Muscle of leg (tissue), 3 donors: ENCODE measurements at regions not wholly inside any gene's neighbourhood (a gene's known extent, or its start where the extent isn't known, plus 50 kb on each side); places are given as distances from the start of the nearest gene placed in this dataset.

Source experiments
- DNase-seq: peaks from one replicate; pipeline ENCODE4 v3.0.0; 2013
- H3K27ac ChIP-seq: one replicate; pipeline ENCODE4 v1.5.1; 2013; ENCODE audit warnings: mild to moderate bottlenecking, low read length, control low read depth
- H3K27me3 ChIP-seq: one replicate; pipeline ENCODE4 v1.6.1; 2013; ENCODE audit warnings: low read length; ENCODE audit not compliant: control insufficient read depth, insufficient read depth
- H3K36me3 ChIP-seq: one replicate; pipeline ENCODE4 v1.6.1; 2013; ENCODE audit warnings: low read length; ENCODE audit not compliant: control insufficient read depth, insufficient read depth
- H3K4me1 ChIP-seq: one replicate; pipeline ENCODE4 v1.6.1; 2013; ENCODE audit warnings: low read length; ENCODE audit not compliant: control insufficient read depth, insufficient read depth
- H3K4me3 ChIP-seq: one replicate; pipeline ENCODE4 v1.5.1; 2013; ENCODE audit warnings: low read length, control low read depth
- H3K9me3 ChIP-seq: replicated peaks from 2 replicates; pipeline ENCODE4 v1.6.1; 2013; ENCODE audit warnings: low read depth, low read length; ENCODE audit not compliant: control insufficient read depth
- WGBS: methylation state at CpG from one replicate; pipeline ENCODE4 v1.1.5; 2013; ENCODE audit warnings: missing lambda C conversion rate; ENCODE audit not compliant: insufficient coverage; 5-methylcytosine and 5-hydroxymethylcytosine counted together

GRCh38 chr10:55305285-55305684 lies 504.3 kb upstream of the PCDH15 start:
- H3K27me3 ChIP-seq: no peaks in the 10 kb centered on the region
- no peaks in the 10 kb centered on the region for H3K36me3 ChIP-seq
- no peak overlapping the region for H3K27ac ChIP-seq
- H3K4me1 ChIP-seq: no peaks in the 10 kb centered on the region
- no peak overlapping the region for H3K4me3 ChIP-seq
- DNase-seq: no peak
- no peaks in the 10 kb centered on the region for H3K9me3 ChIP-seq

GRCh38 chr10:55287346-55287745 lies 486.3 kb upstream of the PCDH15 start:
- no peaks in the 10 kb centered on the region for H3K4me1 ChIP-seq
- H3K4me3 ChIP-seq: no peak overlapping the region
- no peak overlapping the region for H3K27ac ChIP-seq
- H3K27me3 ChIP-seq: no peaks in the 10 kb centered on the region
- WGBS: no CpG with 5 or more reads among the region's 2 CpGs
- H3K36me3 ChIP-seq: no peaks in the 10 kb centered on the region
- H3K9me3 ChIP-seq: no peaks in the 10 kb centered on the region
- DNase-seq: no peak

GRCh38 chr10:55283031-55283430 lies 482.0 kb upstream of the PCDH15 start:
- no peak overlapping the region for H3K4me3 ChIP-seq
- H3K9me3 ChIP-seq: no peaks in the 10 kb centered on the region
- no peaks in the 10 kb centered on the region for H3K36me3 ChIP-seq
- H3K27ac ChIP-seq: no peak overlapping the region
- no peaks in the 10 kb centered on the region for H3K4me1 ChIP-seq
- 47% methylated on average over 3 of the region's 5 CpGs for WGBS
- DNase-seq: no peak
- no peaks in the 10 kb centered on the region for H3K27me3 ChIP-seq

GRCh38 chr10:55280696-55281095 lies 479.7 kb upstream of the PCDH15 start:
- Histone ChIP-seq H3K4me1 (no peaks in the 10 kb centered on the region), H3K36me3 (no peaks in the 10 kb centered on the region), H3K4me3 (no peak overlapping the region), H3K27me3 (no peaks in the 10 kb centered on the region), H3K27ac (no peak overlapping the region), H3K9me3 (no peaks in the 10 kb centered on the region)
- DNase-seq: no peak
- no CpG with 5 or more reads among the region's 1 CpG for WGBS

GRCh38 chr10:55277549-55277948 lies 476.5 kb upstream of the PCDH15 start:
- Histone ChIP-seq H3K36me3 (no peaks in the 10 kb centered on the region), H3K4me1 (no peaks in the 10 kb centered on the region), H3K27me3 (no peaks in the 10 kb centered on the region), H3K27ac (no peak overlapping the region), H3K4me3 (no peak overlapping the region), H3K9me3 (no peaks in the 10 kb centered on the region)
- DNase-seq: no peak
- WGBS: no CpG with 5 or more reads among the region's 2 CpGs

GRCh38 chr10:55274367-55274766 lies 473.3 kb upstream of the PCDH15 start:
- DNase-seq: no peak
- H3K27me3 ChIP-seq: no peaks in the 10 kb centered on the region
- no peaks in the 10 kb centered on the region for H3K9me3 ChIP-seq
- H3K27ac ChIP-seq: no peak overlapping the region
- H3K36me3 ChIP-seq: no peaks in the 10 kb centered on the region
- no peaks in the 10 kb centered on the region for H3K4me1 ChIP-seq
- no CpG with 5 or more reads among the region's 2 CpGs for WGBS
- H3K4me3 ChIP-seq: no peak overlapping the region

GRCh38 chr10:55273946-55274345 lies 472.9 kb upstream of the PCDH15 start:
- Histone ChIP-seq H3K4me3 (no peak overlapping the region), H3K9me3 (no peaks in the 10 kb centered on the region), H3K27ac (no peak overlapping the region), H3K36me3 (no peaks in the 10 kb centered on the region), H3K4me1 (no peaks in the 10 kb centered on the region), H3K27me3 (no peaks in the 10 kb centered on the region)
- DNase-seq: no peak

- no CpG with 5 or more reads among the region's 3 CpGs for WGBS
- Histone ChIP-seq H3K9me3 (no peaks in the 10 kb centered on the region), H3K27ac (no peak overlapping the region), H3K4me1 (no peaks in the 10 kb centered on the region), H3K36me3 (no peaks in the 10 kb centered on the region), H3K27me3 (no peaks in the 10 kb centered on the region), H3K4me3 (no peak overlapping the region)
- DNase-seq: no peak
These were observed 471.9 kb upstream of the PCDH15 start for GRCh38 chr10:55272886-55273285.

- Histone ChIP-seq H3K4me1 (no peaks in the 10 kb centered on the region), H3K27me3 (no peaks in the 10 kb centered on the region), H3K9me3 (no peaks in the 10 kb centered on the region), H3K4me3 (no peak overlapping the region), H3K27ac (no peak overlapping the region), H3K36me3 (no peaks in the 10 kb centered on the region)
- WGBS: 92% methylated on average over 2 of the region's 4 CpGs
- DNase-seq: no peak
These were observed 465.8 kb upstream of the PCDH15 start for GRCh38 chr10:55266797-55267196.

GRCh38 chr10:55263327-55263726 lies 462.3 kb upstream of the PCDH15 start:
- no peak overlapping the region for H3K27ac ChIP-seq
- DNase-seq: no peak
- no peaks in the 10 kb centered on the region for H3K36me3 ChIP-seq
- no peaks in the 10 kb centered on the region for H3K27me3 ChIP-seq
- H3K9me3 ChIP-seq: no peaks in the 10 kb centered on the region
- WGBS: 93% methylated on average over 2 of the region's 5 CpGs
- no peaks in the 10 kb centered on the region for H3K4me1 ChIP-seq
- no peak overlapping the region for H3K4me3 ChIP-seq

GRCh38 chr10:55242544-55242943 lies 441.5 kb upstream of the PCDH15 start:
- no peak for DNase-seq
- Histone ChIP-seq H3K9me3 (no peaks in the 10 kb centered on the region), H3K27me3 (no peaks in the 10 kb centered on the region), H3K4me1 (no peaks in the 10 kb centered on the region), H3K36me3 (no peaks in the 10 kb centered on the region), H3K27ac (no peak overlapping the region), H3K4me3 (no peak overlapping the region)
- WGBS: no CpG with 5 or more reads among the region's 6 CpGs
